COR-L47 (cell line): ENCODE measurements at regions not wholly inside any gene's neighbourhood (a gene's known extent, or its start where the extent isn't known, plus 50 kb on each side); places are given as distances from the start of the nearest gene placed in this dataset.
"Not testable (repeated sequence)": the region's sequence is repeated elsewhere in the genome, so short reads cannot be mapped to it uniquely, and the experiment has no call there.

Experiments
- DNase-seq: peaks from one replicate; lab custom pipeline; 2025; lab: John Stamatoyannopoulos, UW

DNA sequence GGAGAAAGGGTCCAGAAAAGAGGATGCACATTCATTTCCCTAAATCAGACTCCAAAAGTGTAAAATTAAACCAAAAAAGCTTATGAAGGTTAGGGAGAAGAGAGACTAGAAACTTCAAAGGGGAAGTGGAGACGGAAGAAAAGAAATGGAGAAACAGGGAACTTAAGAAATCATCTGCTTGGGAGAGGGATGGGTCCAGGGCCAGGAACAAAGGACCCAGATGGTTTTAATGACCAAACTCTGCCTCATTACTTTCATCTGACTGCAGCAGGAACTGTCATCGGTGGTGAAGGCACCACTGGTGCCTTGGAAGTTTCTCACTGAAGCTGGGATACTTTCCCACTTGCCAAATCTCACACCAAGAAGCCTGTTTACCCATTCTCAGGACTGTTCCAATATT, 70.5 kb upstream of the SLC4A7 start:
- no peak for DNase-seq

DNA sequence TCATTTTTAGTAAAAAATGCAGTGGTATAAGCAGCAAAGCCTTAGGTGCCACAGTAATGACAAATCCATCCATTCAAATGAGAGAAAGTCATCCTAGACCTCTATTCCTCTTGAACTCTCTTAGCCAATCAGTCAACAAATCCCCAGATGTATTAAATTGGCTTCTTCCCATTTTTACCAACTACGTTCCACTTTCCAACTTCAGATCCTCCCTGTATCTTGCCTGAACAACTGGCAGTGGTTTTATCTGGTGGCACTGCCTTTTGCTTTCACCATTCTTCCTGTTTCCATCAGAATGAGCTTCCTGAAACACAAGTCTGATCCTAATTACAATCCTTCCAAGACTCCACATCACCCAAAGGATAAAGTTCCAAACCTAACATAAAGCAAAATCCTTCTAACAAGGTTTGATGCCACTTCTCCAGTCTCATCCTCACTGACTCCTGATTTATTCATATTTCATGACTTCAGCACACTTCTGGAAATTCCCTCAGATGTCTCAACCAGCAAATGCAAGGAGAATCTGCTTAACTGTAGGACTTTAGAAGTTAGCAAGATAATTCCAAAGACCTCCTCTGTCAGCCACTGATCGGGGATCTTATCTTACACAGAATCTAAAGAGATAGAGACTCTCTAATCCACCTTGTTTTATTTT, 69.8 kb upstream of the SLC4A7 start:
- DNase-seq: no peak

DNA sequence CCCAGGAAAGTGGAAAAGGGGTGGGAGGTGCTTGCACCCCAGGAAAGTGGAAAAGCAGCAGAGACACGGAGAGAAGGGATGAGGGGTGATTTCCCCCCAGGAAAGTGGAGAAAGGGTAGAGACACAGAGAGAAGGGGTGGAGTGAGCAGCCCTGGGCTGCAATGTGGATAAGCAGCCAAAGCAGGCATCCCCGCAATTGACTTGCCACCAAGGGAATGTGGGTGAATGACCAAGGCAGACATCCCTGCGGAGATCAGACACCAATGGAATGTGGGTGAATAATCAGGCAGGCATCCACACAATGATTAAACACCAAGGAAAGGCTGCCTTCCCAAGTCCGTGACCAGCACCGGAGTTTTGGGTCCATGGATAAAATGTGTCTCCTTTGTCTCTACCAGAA, 68.5 kb upstream of the SLC4A7 start:
- DNase-seq: not testable (repeated sequence)

DNA sequence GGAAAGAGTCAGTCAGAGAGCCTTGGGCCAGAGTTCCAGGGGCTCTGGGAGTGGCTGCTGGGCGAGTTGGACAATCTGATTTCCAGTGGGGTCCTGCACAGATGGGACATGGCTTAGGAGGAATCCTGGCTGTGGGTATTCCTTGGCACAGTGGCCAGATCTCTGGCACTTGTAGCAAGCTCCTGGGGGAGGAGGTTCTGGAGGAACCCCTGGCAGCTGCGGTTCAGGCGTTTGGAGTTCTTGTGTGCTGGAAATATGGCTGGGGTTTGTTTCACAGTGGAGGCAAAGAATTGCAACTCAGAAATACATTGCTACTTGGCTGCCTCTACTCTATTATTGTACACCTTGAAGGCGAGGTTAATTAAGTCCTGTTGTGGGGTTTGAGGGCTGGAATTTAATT, 67.2 kb upstream of the SLC4A7 start:
- DNase-seq: not testable (repeated sequence)

DNA sequence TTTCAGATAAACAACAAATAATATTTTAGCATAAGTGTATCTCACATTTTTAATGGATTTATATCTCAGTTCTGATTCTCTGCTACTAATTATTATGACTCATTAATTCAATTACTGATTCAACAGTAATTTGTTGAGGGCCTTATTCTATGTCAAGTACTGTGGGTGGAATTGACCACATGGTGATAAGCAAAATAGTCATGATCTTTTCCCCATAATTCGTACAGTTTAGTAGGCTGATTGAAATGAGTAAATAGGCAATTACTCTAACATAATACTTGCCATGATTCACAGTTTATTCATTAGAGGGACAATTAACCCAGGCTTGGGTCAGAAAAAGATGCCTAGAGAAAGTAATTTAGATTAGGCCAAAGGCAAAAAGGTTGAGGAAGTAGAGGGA, 60.9 kb upstream of the SLC4A7 start:
- no peak for DNase-seq

GRCh38 chr3:27544372-27544865, 60.2 kb upstream of the SLC4A7 start:
- no peak for DNase-seq

GRCh38 chr3:27542476-27542875, 58.3 kb upstream of the SLC4A7 start:
- no peak for DNase-seq

GRCh38 chr3:27540231-27540630, 56.0 kb upstream of the SLC4A7 start:
- DNase-seq: no peak

DNA sequence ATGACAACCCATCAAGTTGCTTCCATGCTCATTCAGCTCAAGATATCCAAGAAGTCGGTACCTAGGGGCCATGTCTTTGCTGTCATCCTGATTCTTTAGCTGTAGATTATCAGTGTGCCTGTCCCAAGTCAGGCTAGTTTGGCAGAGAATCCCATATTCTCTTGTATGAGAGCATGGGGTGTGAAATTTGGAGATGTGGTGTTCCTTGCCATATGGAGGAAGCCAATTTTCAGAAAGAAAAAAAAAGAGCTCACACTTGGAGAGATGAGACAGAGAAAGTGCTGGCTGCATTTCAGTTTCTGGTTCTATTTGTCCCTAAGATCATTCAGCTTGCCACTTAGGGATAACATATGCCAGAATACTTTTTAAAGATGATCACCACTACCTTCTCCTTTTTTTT, 52.3 kb upstream of the SLC4A7 start:
- DNase-seq: no peak

- DNase-seq: no peak
Measured at GRCh38 chr3:27535809-27536392, 51.7 kb upstream of the SLC4A7 start.

GRCh38 chr3:27533718-27534573, 49.8 kb upstream of the SLC4A7 start:
- no peak for DNase-seq
